ENCODE measurements at regions not wholly inside any gene's neighbourhood (a gene's known extent, or its start where the extent isn't known, plus 50 kb on each side); places are given as distances from the start of the nearest gene placed in this dataset.

GRCh38 chr1:79587229-79587628 is 580.7 kb upstream of the ADGRL4 start:
- ChIA-PET POLR2A (no interaction called here), CTCF (ENCODE audit: low intra/inter-chr PET ratio, low total read pairs) (no interaction called here)
- BruUV-seq (replicated peaks) = no TSS peak
- Histone ChIP-seq H3K36me3 (replicated peaks in 1 of 2; ENCODE audit: control insufficient read depth in 1 of 2, insufficient read depth in 2 of 2, low read length in 2 of 2) (no peaks in the 10 kb centered on the region), H3K4me2 (ENCODE audit: low read depth, low read length) (no peak overlapping the region), H3K9me3 (ENCODE audit: low read length) (peaks cover 50% of the 10 kb centered on the region), H4K20me1 (ENCODE audit: insufficient read depth, low read length) (no peaks in the 10 kb centered on the region), H3K27me3 (ENCODE audit: control insufficient read depth in 1 of 2, insufficient read depth in 2 of 2, low read length in 2 of 2) (no peaks in the 10 kb centered on the region), H3K79me2 (ENCODE audit: insufficient read depth, low read length) (no peaks in the 10 kb centered on the region), H3K4me1 (ENCODE audit: insufficient read depth, low read length) (no peaks in the 10 kb centered on the region), H2AFZ (ENCODE audit: low read length) (no peak overlapping the region), H3K4me3 (replicated peaks in 1 of 3; ENCODE audit: insufficient read depth in 1 of 3, low read depth in 2 of 3, low read length in 3 of 3) (no peak overlapping the region), H3K9ac (ENCODE audit: insufficient read depth, low read depth, low read length) (no peak overlapping the region), H3K27ac (ENCODE audit: extremely low read length, insufficient read depth, low read length) (no peak overlapping the region)
- no peak for DNase-seq (ENCODE audit: low spot score)
- ATAC-seq = no peak
- intact Hi-C loops (cut with micrococcal nuclease; ENCODE audit: unreplicated experiment) (no loop called here), in situ Hi-C loops (cut with HindIII; ENCODE audit: extremely low pct_ligation_motif_present, low pct_unique_long_range_greater_than_20kb) (no loop called here)
- no peak for FAIRE-seq
- no peak for TF ChIP-seq MBNL3 (CRISPR knock-in tag; conservative IDR thresholded peaks at IDR 0.05)
- no peak for TF ChIP-seq GLMP (CRISPR knock-in tag; IDR thresholded peaks at IDR 0.05; ENCODE audit: borderline replicate concordance)
- no peak for TF ChIP-seq CREM (IDR thresholded peaks at IDR 0.05)
- TF ChIP-seq CREM (CRISPR knock-in tag; IDR thresholded peaks at IDR 0.05) = no peak
- TF ChIP-seq REST (IDR thresholded peaks at IDR 0.05; ENCODE audit: borderline replicate concordance in 1 of 2, low read depth in 1 of 2, low read length in 2 of 2) = no peak
- no peak for TF ChIP-seq MBD4 (IDR thresholded peaks at IDR 0.05; ENCODE audit: borderline replicate concordance, low read length)
- no peak for TF ChIP-seq NFATC3 (CRISPR knock-in tag; IDR thresholded peaks at IDR 0.05)
- TF ChIP-seq BRCA1 (CRISPR knock-in tag; IDR thresholded peaks at IDR 0.05) = no peak
- TF ChIP-seq ZNF614 (CRISPR knock-in tag; IDR thresholded peaks at IDR 0.05; ENCODE audit: borderline replicate concordance) = no peak
- TF ChIP-seq AGO2 (optimal IDR thresholded peaks at IDR 0.05; ENCODE audit: low read depth, low read length) = no peak
- no peak for TF ChIP-seq ZC3H13 (CRISPR knock-in tag; IDR thresholded peaks at IDR 0.05)
- no peak for TF ChIP-seq ZBTB21 (CRISPR knock-in tag; IDR thresholded peaks at IDR 0.05)
- no peak for TF ChIP-seq ZBTB40 (IDR thresholded peaks at IDR 0.05)
- no peak for TF ChIP-seq ZBTB40 (CRISPR knock-in tag; IDR thresholded peaks at IDR 0.05)

Data from HepG2 (cell line).